Astrocyte (in vitro differentiated cells and primary cell): ENCODE measurements at regions not wholly inside any gene's neighbourhood (a gene's known extent, or its start where the extent isn't known, plus 50 kb on each side); places are given as distances from the start of the nearest gene placed in this dataset.
"Not testable (repeated sequence)": the region's sequence is repeated elsewhere in the genome, so short reads cannot be mapped to it uniquely, and the experiment has no call there.

Experiments used
- EZH2 ChIP-seq: IDR thresholded peaks from 2 replicates; pipeline ENCODE4 v1.6.1; 2012; ENCODE audit warnings: mild to moderate bottlenecking, low read length, inconsistent platforms; ENCODE audit not compliant: insufficient read depth
- TF ChIP-seq, protein P1 (sequence below): IDR thresholded peaks from 2 replicates; pipeline ENCODE4 v1.5.1; 2011; ENCODE audit warnings: low read depth, mild to moderate bottlenecking, inconsistent platforms, low read length, moderate library complexity; ENCODE audit not compliant: insufficient read depth

DNA sequence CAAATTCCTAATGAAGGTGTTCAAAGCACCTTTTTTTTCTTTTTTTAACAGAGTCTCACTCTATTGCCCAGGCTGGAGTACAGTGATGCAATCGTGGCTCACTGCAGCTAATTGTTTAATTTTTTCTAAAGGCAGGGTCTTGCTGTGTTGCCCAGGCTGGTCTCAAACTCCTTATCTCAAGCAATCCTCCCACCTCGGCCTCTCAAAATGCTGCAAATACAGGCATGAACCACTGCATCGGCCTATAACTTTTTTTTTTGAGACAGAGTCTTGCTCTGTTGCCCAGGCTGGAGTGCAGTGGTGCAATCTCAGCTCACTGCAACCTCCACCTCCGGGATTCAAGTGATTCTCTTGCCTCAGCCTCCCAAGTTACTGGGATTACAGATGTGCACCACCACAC, 113.9 kb upstream of the CXADR start:
- TF ChIP-seq, protein P1, sequence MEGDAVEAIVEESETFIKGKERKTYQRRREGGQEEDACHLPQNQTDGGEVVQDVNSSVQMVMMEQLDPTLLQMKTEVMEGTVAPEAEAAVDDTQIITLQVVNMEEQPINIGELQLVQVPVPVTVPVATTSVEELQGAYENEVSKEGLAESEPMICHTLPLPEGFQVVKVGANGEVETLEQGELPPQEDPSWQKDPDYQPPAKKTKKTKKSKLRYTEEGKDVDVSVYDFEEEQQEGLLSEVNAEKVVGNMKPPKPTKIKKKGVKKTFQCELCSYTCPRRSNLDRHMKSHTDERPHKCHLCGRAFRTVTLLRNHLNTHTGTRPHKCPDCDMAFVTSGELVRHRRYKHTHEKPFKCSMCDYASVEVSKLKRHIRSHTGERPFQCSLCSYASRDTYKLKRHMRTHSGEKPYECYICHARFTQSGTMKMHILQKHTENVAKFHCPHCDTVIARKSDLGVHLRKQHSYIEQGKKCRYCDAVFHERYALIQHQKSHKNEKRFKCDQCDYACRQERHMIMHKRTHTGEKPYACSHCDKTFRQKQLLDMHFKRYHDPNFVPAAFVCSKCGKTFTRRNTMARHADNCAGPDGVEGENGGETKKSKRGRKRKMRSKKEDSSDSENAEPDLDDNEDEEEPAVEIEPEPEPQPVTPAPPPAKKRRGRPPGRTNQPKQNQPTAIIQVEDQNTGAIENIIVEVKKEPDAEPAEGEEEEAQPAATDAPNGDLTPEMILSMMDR: not testable (repeated sequence)
- not testable (repeated sequence) for TF ChIP-seq EZH2
